SU-DHL-6 (cell line): ENCODE measurements at regions not wholly inside any gene's neighbourhood (a gene's known extent, or its start where the extent isn't known, plus 50 kb on each side); places are given as distances from the start of the nearest gene placed in this dataset.

Experiments used
- CTCF ChIP-seq: fragments of 200-600 bp; sonication (generic); IDR thresholded peaks from one replicate; pipeline ENCODE4 v1.5.1; 2017; ENCODE audit warnings: antibody characterized with exemption, mild to moderate bottlenecking, low read length, moderate library complexity; ENCODE audit not compliant: insufficient read depth, poor library complexity, severe bottlenecking
- EZH2phosphoT487 ChIP-seq: fragments of 200-600 bp; sonication (generic), shearing (Covaris generic); conservative IDR thresholded peaks from 2 replicates; pipeline ENCODE4 v1.6.1; 2018; ENCODE audit warnings: mild to moderate bottlenecking, antibody characterized with exemption, low read length, moderate library complexity, mixed read lengths

GRCh38 chr12:13373131-13373530 lies 176.6 kb downstream of the EMP1 start:
- TF ChIP-seq CTCF = no peak
- no peak for TF ChIP-seq EZH2phosphoT487
